Right lobe of liver (tissue), 4 donors: ENCODE measurements at regions not wholly inside any gene's neighbourhood (a gene's known extent, or its start where the extent isn't known, plus 50 kb on each side); places are given as distances from the start of the nearest gene placed in this dataset.

ENCODE experiments used
- CTCF ChIP-seq, 4 donors: fragments of 200-600 bp in 3 of 4; fragments of 450-650 bp in 1 of 4; IDR thresholded peaks; one replicate each; pipeline versions ENCODE4 v1.5.1 to v1.8.0; 2016 to 2022; ENCODE audit warnings: antibody characterized with exemption in 4 of 4, mild to moderate bottlenecking in 2 of 4
- POLR2A ChIP-seq: fragments of 450-650 bp; IDR thresholded peaks from one replicate; pipeline ENCODE4 v1.6.1; 2017; ENCODE audit warnings: antibody characterized with exemption, mild to moderate bottlenecking
- donor health status: DM: no; HTN: no; CAD: no.
- donor health status: DM: no; HTN: no; CAD: no.
- donor health status: DM: no; HTN: yes; CAD: no.

- TF ChIP-seq POLR2A, result no peak
- TF ChIP-seq CTCF (IDR thresholded peaks at IDR 0.05), result no peak
Measured at GRCh38 chr2:181772334-181772733, 92.0 kb upstream of the NEUROD1 start.
